ENCODE measurements at regions not wholly inside any gene's neighbourhood (a gene's known extent, or its start where the extent isn't known, plus 50 kb on each side); places are given as distances from the start of the nearest gene placed in this dataset.

DNA sequence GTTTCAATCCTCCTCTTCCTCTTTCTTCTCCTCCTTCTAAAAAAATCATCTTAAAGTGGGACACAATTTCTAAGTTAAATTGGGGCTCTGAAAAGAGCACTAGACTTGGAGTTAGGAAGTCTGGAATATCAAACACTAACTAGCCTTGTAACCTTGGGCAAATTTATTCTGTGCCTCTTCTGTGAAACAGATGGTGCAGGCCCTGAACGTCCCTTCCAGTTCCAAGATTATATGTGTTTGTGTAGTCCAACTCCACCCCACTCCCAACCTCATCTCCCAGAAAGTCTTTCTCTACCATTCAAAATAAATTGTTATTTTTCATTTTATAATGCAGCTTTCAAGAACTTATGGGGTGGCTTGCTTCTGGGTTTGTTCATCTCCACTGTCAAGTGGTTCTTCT lies 630.0 kb downstream of the LMO4 start:
- TF ChIP-seq, protein P1, sequence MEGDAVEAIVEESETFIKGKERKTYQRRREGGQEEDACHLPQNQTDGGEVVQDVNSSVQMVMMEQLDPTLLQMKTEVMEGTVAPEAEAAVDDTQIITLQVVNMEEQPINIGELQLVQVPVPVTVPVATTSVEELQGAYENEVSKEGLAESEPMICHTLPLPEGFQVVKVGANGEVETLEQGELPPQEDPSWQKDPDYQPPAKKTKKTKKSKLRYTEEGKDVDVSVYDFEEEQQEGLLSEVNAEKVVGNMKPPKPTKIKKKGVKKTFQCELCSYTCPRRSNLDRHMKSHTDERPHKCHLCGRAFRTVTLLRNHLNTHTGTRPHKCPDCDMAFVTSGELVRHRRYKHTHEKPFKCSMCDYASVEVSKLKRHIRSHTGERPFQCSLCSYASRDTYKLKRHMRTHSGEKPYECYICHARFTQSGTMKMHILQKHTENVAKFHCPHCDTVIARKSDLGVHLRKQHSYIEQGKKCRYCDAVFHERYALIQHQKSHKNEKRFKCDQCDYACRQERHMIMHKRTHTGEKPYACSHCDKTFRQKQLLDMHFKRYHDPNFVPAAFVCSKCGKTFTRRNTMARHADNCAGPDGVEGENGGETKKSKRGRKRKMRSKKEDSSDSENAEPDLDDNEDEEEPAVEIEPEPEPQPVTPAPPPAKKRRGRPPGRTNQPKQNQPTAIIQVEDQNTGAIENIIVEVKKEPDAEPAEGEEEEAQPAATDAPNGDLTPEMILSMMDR (IDR thresholded peaks at IDR 0.05) = no peak
- TF ChIP-seq POLR2A (IDR thresholded peaks at IDR 0.05) = no peak

Measured in testis (tissue), 2 donors.